Neural progenitor cell (in vitro differentiated cells): ENCODE measurements at regions not wholly inside any gene's neighbourhood (a gene's known extent, or its start where the extent isn't known, plus 50 kb on each side); places are given as distances from the start of the nearest gene placed in this dataset.

ENCODE experiments used
- CTCF ChIP-seq: fragments of 200-600 bp; sonication (generic); IDR thresholded peaks from 2 replicates; pipeline ENCODE4 v1.5.1; 2017; ENCODE audit warnings: antibody characterized with exemption, mild to moderate bottlenecking
- EZH2 ChIP-seq: fragments of 200-600 bp; sonication (generic); IDR thresholded peaks from 2 replicates; pipeline ENCODE4 v1.6.1; 2017; ENCODE audit warnings: antibody characterized with exemption, mild to moderate bottlenecking, moderate library complexity
- EZH2phosphoT487 ChIP-seq: fragments of 200-600 bp; sonication (generic); IDR thresholded peaks from 2 replicates; pipeline ENCODE4 v1.6.1; 2017; ENCODE audit warnings: antibody characterized with exemption

DNA sequence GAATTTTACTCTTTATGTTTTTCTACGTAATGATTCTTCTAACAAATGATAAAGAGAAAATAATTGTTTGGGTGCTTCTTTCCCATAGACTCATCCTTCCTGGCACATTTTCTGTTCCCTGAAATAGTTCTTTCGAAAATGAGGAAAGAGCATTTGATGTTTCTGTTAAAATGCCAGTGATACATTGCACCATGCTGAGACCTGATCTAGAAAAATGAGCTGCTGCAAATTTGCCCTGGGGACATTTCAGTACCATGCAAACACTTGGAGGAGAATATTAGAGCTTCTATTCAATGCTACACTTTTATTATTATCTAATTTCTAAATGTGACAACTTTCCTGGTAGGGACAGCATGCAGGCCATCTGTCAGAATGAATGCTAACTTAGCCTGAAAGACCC is 83.3 kb downstream of the C4orf33 start:
- no peak for TF ChIP-seq CTCF
- TF ChIP-seq EZH2phosphoT487: no peak
- no peak for TF ChIP-seq EZH2
